Chondrocyte (in vitro differentiated cells): ENCODE measurements at regions not wholly inside any gene's neighbourhood (a gene's known extent, or its start where the extent isn't known, plus 50 kb on each side); places are given as distances from the start of the nearest gene placed in this dataset.

Experiments
- DNase-seq: peaks from one replicate; pipeline ENCODE4 v3.0.0; 2021; ENCODE audit warnings: mixed read lengths, low spot score
- H3K27ac Mint-ChIP-seq: one replicate; pipeline ENCODE4 v1.8.0; 2021; ENCODE audit warnings: mild to moderate bottlenecking, moderate library complexity, mixed read lengths; ENCODE audit not compliant: unreplicated experiment
- H3K27me3 Mint-ChIP-seq: 2 replicates; pipeline ENCODE4 v1.8.0; 2021; ENCODE audit warnings: low read depth, mixed read lengths
- H3K36me3 Mint-ChIP-seq: 2 replicates; pipeline ENCODE4 v1.8.0; 2021; ENCODE audit warnings: low read depth, mixed read lengths
- H3K4me1 Mint-ChIP-seq: 2 replicates; pipeline ENCODE4 v1.8.0; 2021; ENCODE audit warnings: low read depth, mild to moderate bottlenecking, mixed read lengths
- H3K4me3 Mint-ChIP-seq: one replicate; pipeline ENCODE4 v1.8.0; 2021; ENCODE audit warnings: mild to moderate bottlenecking, moderate library complexity, mixed read lengths; ENCODE audit not compliant: unreplicated experiment
- H3K9me3 Mint-ChIP-seq: 2 replicates; pipeline ENCODE4 v1.8.0; 2021; ENCODE audit warnings: low read depth, mixed read lengths
- CTCF ChIP-seq: fragments of 200-600 bp; sonication (generic); IDR thresholded peaks from 2 replicates; pipeline ENCODE4 v1.5.0; 2021; ENCODE audit warnings: antibody characterized with exemption, mild to moderate bottlenecking, moderate library complexity

- Mint-ChIP-seq H3K9me3 (no peaks in the 10 kb centered on the region), H3K4me1 (no peaks in the 10 kb centered on the region), H3K27ac (no peak overlapping the region), H3K27me3 (peaks cover 9% of the 10 kb centered on the region), H3K4me3 (no peak overlapping the region), H3K36me3 (no peaks in the 10 kb centered on the region)
- no peak for DNase-seq
- TF ChIP-seq CTCF: no peak
These were observed 176.4 kb downstream of the NSG2 start for GRCh38 chr5:174221946-174222345.

GRCh38 chr5:174222891-174223290 lies 177.4 kb downstream of the NSG2 start:
- no peak for DNase-seq
- no peak overlapping the region for H3K4me3 Mint-ChIP-seq
- H3K4me1 Mint-ChIP-seq: no peaks in the 10 kb centered on the region
- H3K27me3 Mint-ChIP-seq: peaks cover 9% of the 10 kb centered on the region
- no peaks in the 10 kb centered on the region for H3K36me3 Mint-ChIP-seq
- TF ChIP-seq CTCF: no peak
- H3K9me3 Mint-ChIP-seq: no peaks in the 10 kb centered on the region
- H3K27ac Mint-ChIP-seq: no peak overlapping the region

- peaks cover 9% of the 10 kb centered on the region for H3K27me3 Mint-ChIP-seq
- no peak overlapping the region for H3K4me3 Mint-ChIP-seq
- H3K4me1 Mint-ChIP-seq: no peaks in the 10 kb centered on the region
These were observed 177.8 kb downstream of the NSG2 start for GRCh38 chr5:174223355-174223754.

GRCh38 chr5:174229068-174229467 lies 183.6 kb downstream of the NSG2 start:
- Mint-ChIP-seq H3K4me3 (no peak overlapping the region), H3K4me1 (peaks cover 14% of the 10 kb centered on the region), H3K27ac (no peak overlapping the region), H3K36me3 (no peaks in the 10 kb centered on the region), H3K27me3 (peaks cover 6% of the 10 kb centered on the region), H3K9me3 (no peaks in the 10 kb centered on the region)
- no peak for DNase-seq
- TF ChIP-seq CTCF: no peak

More at GRCh38 chr5:174223355-174223754, 177.8 kb downstream of the NSG2 start:
- no peak for DNase-seq
- Mint-ChIP-seq H3K27ac (no peak overlapping the region), H3K36me3 (no peaks in the 10 kb centered on the region), H3K9me3 (no peaks in the 10 kb centered on the region)
- no peak for TF ChIP-seq CTCF

- Mint-ChIP-seq H3K27ac (peak overlapping the region; percentile 19), H3K9me3 (no peaks in the 10 kb centered on the region), H3K4me3 (no peak overlapping the region), H3K36me3 (no peaks in the 10 kb centered on the region), H3K4me1 (peaks cover 14% of the 10 kb centered on the region), H3K27me3 (peaks cover 5% of the 10 kb centered on the region)
- DNase-seq: no peak
- TF ChIP-seq CTCF: no peak
These were observed 184.2 kb downstream of the NSG2 start for GRCh38 chr5:174229514-174230370.
